K562 (cell line): ENCODE measurements at regions not wholly inside any gene's neighbourhood (a gene's known extent, or its start where the extent isn't known, plus 50 kb on each side); places are given as distances from the start of the nearest gene placed in this dataset.

ENCODE experiments used
- ATAC-seq: fragments of 200-7000 bp; cut with Tn5 transposase; 3 replicates; pipeline ENCODE4 v1.9.1; 2020; ENCODE audit warnings: moderate library complexity
- BruUV-seq: library from RNA; stranded (reverse); fragments of 400-500 nt; replicated peaks from 2 replicates; lab custom pipeline; 2021; lab: Mats Ljungman, UMichigan
- CTCF ChIA-PET: fragments of 300-600 bp; formaldehyde crosslinking; extraction: SDS; loops from one replicate; lab custom pipeline; 2021; ENCODE audit warnings: low intra/inter-chr PET ratio; lab: Yijun Ruan, JAX
- POLR2A ChIA-PET: fragments of 300-600, 350-650 bp; sonication (Branson Sonifier 250); formaldehyde crosslinking; extraction: SDS; loops from one replicate; lab custom pipeline; 2021; ENCODE audit warnings: antibody characterized with exemption, inconsistent platforms; lab: Yijun Ruan, JAX
- DNase-seq, 4 experiments: peaks; one replicate each; pipeline versions ENCODE4 v3.0.0 to v3.0.0-alpha.2; 2011 to 2018; ENCODE audit warnings: low spot score in 3 of 4, mixed read lengths in 3 of 4; ENCODE audit errors: extremely low read depth in 1 of 4
- FAIRE-seq: peaks from 2 replicates; lab custom pipeline; 2011; peaks lifted over from hg19 to GRCh38; lab: Jason Lieb, UNC
- H2AFZ ChIP-seq: 2 replicates; pipeline ENCODE4 v1.6.0; 2011; ENCODE audit warnings: low read depth, low read length, control low read depth, inconsistent platforms
- H3K27ac ChIP-seq: fragments of 200-600 bp; 3 replicates; pipeline ENCODE4 v1.8.0; 2011; ENCODE audit warnings: low read depth, mild to moderate bottlenecking, control low read depth, inconsistent platforms, low read length, moderate library complexity, mixed read lengths; ENCODE audit errors: extremely low read depth
- H3K27me3 ChIP-seq, 2 experiments: fragments of 300-600 bp in 1 of 2; 2 replicates in 1 of 2; 3 replicates in 1 of 2; pipeline versions ENCODE4 v1.6.0 to v1.8.0; 2011; ENCODE audit warnings: inconsistent platforms in 2 of 2, low read length in 2 of 2, mild to moderate bottlenecking in 1 of 2, mixed read lengths in 1 of 2, moderate library complexity in 1 of 2; ENCODE audit not compliant: control insufficient read depth in 2 of 2, insufficient read depth in 2 of 2
- H3K36me3 ChIP-seq: fragments of 300-600 bp; 3 replicates; pipeline ENCODE4 v1.8.0; 2011; ENCODE audit warnings: mild to moderate bottlenecking, low read length, inconsistent platforms; ENCODE audit not compliant: control insufficient read depth, insufficient read depth
- H3K4me1 ChIP-seq, 2 experiments: fragments of 200-600 bp in 1 of 2; replicated peaks in 1 of 2; 2 replicates in 1 of 2; 3 replicates in 1 of 2; pipeline versions ENCODE4 v1.5.1 to v1.8.0; 2011; ENCODE audit warnings: inconsistent platforms in 2 of 2, low read length in 2 of 2, mild to moderate bottlenecking in 1 of 2, mixed read lengths in 1 of 2, moderate library complexity in 1 of 2; ENCODE audit not compliant: control insufficient read depth in 2 of 2, insufficient read depth in 2 of 2
- H3K4me2 ChIP-seq: 2 replicates; pipeline ENCODE4 v1.6.1; 2011; ENCODE audit warnings: low read length, control low read depth, inconsistent platforms, mixed read lengths; ENCODE audit not compliant: insufficient read depth
- H3K4me3 ChIP-seq: fragments of 200-600 bp; sonication (generic), shearing (Covaris generic); 2 replicates; pipeline ENCODE4 v1.5.1; 2016; ENCODE audit warnings: control low read depth, inconsistent platforms
- H3K79me2 ChIP-seq: fragments of 200-600 bp; 3 replicates; pipeline ENCODE4 v1.8.0; 2011; ENCODE audit warnings: low read length, inconsistent platforms; ENCODE audit not compliant: control insufficient read depth, insufficient read depth
- H3K9ac ChIP-seq, 2 experiments: 2 replicates each; pipeline versions ENCODE4 v1.6.0 to v1.6.1; 2011; ENCODE audit warnings: low read depth in 2 of 2, low read length in 2 of 2, control low read depth in 1 of 2, inconsistent platforms in 1 of 2, mild to moderate bottlenecking in 1 of 2, mixed read lengths in 1 of 2; ENCODE audit not compliant: insufficient read depth in 1 of 2
- H3K9me1 ChIP-seq: one replicate; pipeline ENCODE4 v1.6.0; 2011; ENCODE audit warnings: inconsistent platforms, mild to moderate bottlenecking, low read length, moderate library complexity; ENCODE audit not compliant: control insufficient read depth, insufficient read depth
- H3K9me3 ChIP-seq: replicated peaks from 2 replicates; pipeline ENCODE4 v1.5.1; 2011; ENCODE audit warnings: low read depth, low read length, inconsistent platforms; ENCODE audit not compliant: control insufficient read depth, insufficient read depth
- H4K20me1 ChIP-seq: replicated peaks from 2 replicates; pipeline ENCODE4 v1.6.1; 2011; ENCODE audit warnings: low read length, inconsistent platforms, mixed read lengths; ENCODE audit not compliant: control insufficient read depth, insufficient read depth
- ATF4 ChIP-seq: fragments of 450-650 bp; formaldehyde crosslinking; IDR thresholded peaks from 2 replicates; pipeline ENCODE4 v1.4.0; 2022; ENCODE audit warnings: mild to moderate bottlenecking, moderate library complexity
- CBFA2T3 ChIP-seq: fragments of 450-650 bp; IDR thresholded peaks from 2 replicates; pipeline ENCODE4 v1.6.1; 2017
- CHD4 ChIP-seq: fragments of 200-600 bp; sonication (generic); IDR thresholded peaks from 3 replicates; pipeline ENCODE4 v1.6.1; 2012; ENCODE audit warnings: low read depth, mild to moderate bottlenecking, mixed read lengths, low read length, inconsistent platforms; ENCODE audit not compliant: insufficient read depth, insufficient replicate concordance, poor library complexity, severe bottlenecking
- DPF2 ChIP-seq: fragments of 450-650 bp; IDR thresholded peaks from 2 replicates; pipeline ENCODE4 v1.6.1; 2016
- ERF ChIP-seq: fragments of 450-650 bp; formaldehyde crosslinking; IDR thresholded peaks from 2 replicates; pipeline ENCODE4 v1.4.0; 2020; ENCODE audit warnings: mild to moderate bottlenecking, mixed read lengths
- KDM1A ChIP-seq, 2 experiments: fragments of 450-650 bp; IDR thresholded peaks; 2 replicates each; pipeline ENCODE4 v1.6.1; 2016; ENCODE audit warnings: mild to moderate bottlenecking in 2 of 2
- MAZ ChIP-seq, 2 experiments: fragments of 450-650 bp in 1 of 2; sonication (generic) in 1 of 2; formaldehyde crosslinking; IDR thresholded peaks in 1 of 2; conservative IDR thresholded peaks in 1 of 2; 2 replicates each; pipeline versions ENCODE4 v1.4.0 to v1.5.0; 2020; ENCODE audit warnings: mild to moderate bottlenecking in 1 of 2, missing genetic modification reagents in 1 of 2
- MEIS2 ChIP-seq: fragments of 450-650 bp; IDR thresholded peaks from 2 replicates; pipeline ENCODE4 v1.6.1; 2014; ENCODE audit warnings: mild to moderate bottlenecking; ENCODE audit not compliant: partially characterized antibody
- PRPF4 ChIP-seq: fragments of 200-400 bp; formaldehyde crosslinking; IDR thresholded peaks from one replicate; pipeline ENCODE4 v1.6.1; 2017; ENCODE audit warnings: low read length, low read depth, mild to moderate bottlenecking; ENCODE audit not compliant: insufficient read depth, poor library complexity, severe bottlenecking
- RAD21 ChIP-seq, 2 experiments: fragments of 250-450 bp in 1 of 2; fragments of 450-650 bp in 1 of 2; sonication (Bioruptor Pico) in 1 of 2; formaldehyde crosslinking in 1 of 2; IDR thresholded peaks in 1 of 2; conservative IDR thresholded peaks in 1 of 2; 2 replicates each; pipeline versions ENCODE4 v1.4.0 to v1.8.0; 2020 to 2022; ENCODE audit warnings: mild to moderate bottlenecking in 2 of 2, moderate library complexity in 1 of 2
- SMAD4 ChIP-seq: fragments of 250-450 bp; sonication (Bioruptor Pico); conservative IDR thresholded peaks from 2 replicates; pipeline ENCODE4 v1.8.0; 2021; ENCODE audit warnings: inconsistent platforms, mild to moderate bottlenecking, moderate library complexity
- SMARCA4 ChIP-seq: fragments of 450-650 bp; IDR thresholded peaks from 2 replicates; pipeline ENCODE4 v1.6.1; 2016
- STAG1 ChIP-seq: sonication (generic); formaldehyde crosslinking; IDR thresholded peaks from 2 replicates; pipeline ENCODE4 v1.5.0; 2020; ENCODE audit warnings: missing genetic modification reagents, borderline replicate concordance
- TAF7 ChIP-seq: fragments of 450-650 bp; IDR thresholded peaks from 2 replicates; pipeline ENCODE4 v1.6.1; 2016; ENCODE audit warnings: missing genetic modification characterization, missing compliant biosample characterization
- TCF3 ChIP-seq: sonication (generic); formaldehyde crosslinking; IDR thresholded peaks from 2 replicates; pipeline ENCODE4 v1.4.0; 2020; ENCODE audit warnings: mild to moderate bottlenecking, missing genetic modification reagents
- WGBS: fragments of 100-300 bp; shearing (Covaris generic); methylation state at CpG from one replicate; pipeline ENCODE4 v1.1.6; 2016; ENCODE audit warnings: low coverage, mixed read lengths; ENCODE audit not compliant: insufficient coverage; ENCODE audit errors: missing lambda C conversion rate; 5-methylcytosine and 5-hydroxymethylcytosine counted together
- in situ Hi-C: fragments of 300-500 bp; cut with MboI; formaldehyde crosslinking; loops from 4 replicates; pipeline ENCODE4 v1.15.0; 2018; ENCODE audit warnings: inconsistent platforms, mixed read lengths
- intact Hi-C: fragments of 100-400 bp; cut with micrococcal nuclease; formaldehyde crosslinking; loops from 2 replicates; pipeline ENCODE4 v1.14.2; 2022
- TF ChIP-seq, protein P1 (sequence below): fragments of 450-650 bp; IDR thresholded peaks from 2 replicates; pipeline ENCODE4 v1.6.1; 2016; ENCODE audit warnings: antibody characterized with exemption
- TF ChIP-seq, protein P2 (sequence below), 2 experiments: IDR thresholded peaks in 1 of 2; conservative IDR thresholded peaks in 1 of 2; 2 replicates each; pipeline ENCODE4 v1.6.1; 2016; ENCODE audit warnings: low read depth in 2 of 2, mild to moderate bottlenecking in 1 of 2, missing compliant biosample characterization in 1 of 2, missing genetic modification characterization in 1 of 2, moderate library complexity in 1 of 2

GRCh38 chr5:88934439-88934838 is 51.5 kb upstream of the MEF2C start:
- WGBS, result 0% methylated on average over 3 of the region's 3 CpGs
- Histone ChIP-seq H3K79me2 (no peaks in the 10 kb centered on the region), H2AFZ (peak overlapping the region; percentile 50), H3K27ac (peak overlapping the region; percentile 16; the same call in 1 of the 3 replicates), H3K4me2 (peak overlapping the region; percentile 32; the same call in 1 of the 2 replicates), H3K4me3 (no peak overlapping the region), H3K4me1 (peaks cover 3 to 17% of the 10 kb centered on the region in 2 experiments; a peak in 3 of 5 replicates), H3K9me3 (no peaks in the 10 kb centered on the region), H3K9me1 (no peaks in the 10 kb centered on the region), H3K36me3 (no peaks in the 10 kb centered on the region), H3K9ac (no peak overlapping the region), H3K27me3 (no peaks in the 10 kb centered on the region), H4K20me1 (no peaks in the 10 kb centered on the region)
- FAIRE-seq, result peak; percentile 63
- POLR2A ChIA-PET, result interaction anchor here (0.6 to 1.1 kb wide), 2 partner anchors 51 to 1379 kb away, joined by 3 read pairs; partner anchors contain the start of gene MEF2C
- no TSS peak for BruUV-seq
- peak; percentile 95 for ATAC-seq
- in situ Hi-C loops (no loop called here), intact Hi-C loops (loop anchor here (10.0 kb wide), 1 partner anchor 210 kb away; no protein-coding TSS in a partner anchor)
- peak in 2 of 4 experiments; percentile 48 to 76 for DNase-seq
- CTCF ChIA-PET, result no interaction called here
- TF ChIP-seq ERF (no peak), DPF2 (peak; percentile 50; the same call in 1 of the 2 replicates), ATF4 (CRISPR knock-in tag) (no peak), KDM1A (IDR thresholded peaks at IDR 0.05) (peak; percentile 10 to 44; a peak in 1 of 4 replicates), STAG1 (CRISPR knock-in tag) (no peak), TAF7 (tag) (no peak), PRPF4 (no peak), CHD4 (no peak), SMAD4 (CRISPR knock-in tag) (peak; percentile 80), RAD21 (CRISPR knock-in tag; conservative IDR thresholded peaks at IDR 0.05 in 1 of 2, IDR thresholded peaks at IDR 0.05 in 1 of 2) (peak in 1 of 2 experiments; percentile 19; a peak in 3 of 4 replicates), CBFA2T3 (peak; percentile 76), SMARCA4 (0 out of 2 replicates have a peak, but pooled peaks have one; percentile 27), TCF3 (CRISPR knock-in tag) (peak; percentile 75), MAZ (CRISPR knock-in tag; conservative IDR thresholded peaks at IDR 0.05 in 1 of 2, IDR thresholded peaks at IDR 0.05 in 1 of 2) (0 out of 4 replicates have a peak, but pooled peaks of 1 of the 2 experiments have one; percentile 22), MEIS2 (peak; percentile 68)
- TF ChIP-seq, protein P1, sequence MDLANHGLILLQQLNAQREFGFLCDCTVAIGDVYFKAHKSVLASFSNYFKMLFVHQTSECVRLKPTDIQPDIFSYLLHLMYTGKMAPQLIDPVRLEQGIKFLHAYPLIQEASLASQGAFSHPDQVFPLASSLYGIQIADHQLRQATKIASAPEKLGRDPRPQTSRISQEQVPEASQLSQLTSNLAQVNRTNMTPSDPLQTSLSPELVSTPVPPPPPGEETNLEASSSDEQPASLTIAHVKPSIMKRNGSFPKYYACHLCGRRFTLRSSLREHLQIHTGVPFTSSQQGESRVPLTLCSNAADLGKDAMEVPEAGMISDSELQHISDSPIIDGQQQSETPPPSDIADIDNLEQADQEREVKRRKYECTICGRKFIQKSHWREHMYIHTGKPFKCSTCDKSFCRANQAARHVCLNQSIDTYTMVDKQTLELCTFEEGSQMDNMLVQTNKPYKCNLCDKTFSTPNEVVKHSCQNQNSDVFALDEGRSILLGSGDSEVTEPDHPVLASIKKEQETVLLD, result no peak
- TF ChIP-seq, protein P2, sequence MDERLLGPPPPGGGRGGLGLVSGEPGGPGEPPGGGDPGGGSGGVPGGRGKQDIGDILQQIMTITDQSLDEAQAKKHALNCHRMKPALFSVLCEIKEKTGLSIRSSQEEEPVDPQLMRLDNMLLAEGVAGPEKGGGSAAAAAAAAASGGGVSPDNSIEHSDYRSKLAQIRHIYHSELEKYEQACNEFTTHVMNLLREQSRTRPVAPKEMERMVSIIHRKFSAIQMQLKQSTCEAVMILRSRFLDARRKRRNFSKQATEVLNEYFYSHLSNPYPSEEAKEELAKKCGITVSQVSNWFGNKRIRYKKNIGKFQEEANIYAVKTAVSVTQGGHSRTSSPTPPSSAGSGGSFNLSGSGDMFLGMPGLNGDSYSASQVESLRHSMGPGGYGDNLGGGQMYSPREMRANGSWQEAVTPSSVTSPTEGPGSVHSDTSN (CRISPR knock-in tag; IDR thresholded peaks at IDR 0.05; ENCODE audit: low read depth), result no peak
- TF ChIP-seq, protein P2 (tag; conservative IDR thresholded peaks at IDR 0.05; ENCODE audit: low read depth), result 0 out of 2 replicates have a peak, but pooled peaks have one; percentile 22
